ENCODE measurements at regions not wholly inside any gene's neighbourhood (a gene's known extent, or its start where the extent isn't known, plus 50 kb on each side); places are given as distances from the start of the nearest gene placed in this dataset.

DNA sequence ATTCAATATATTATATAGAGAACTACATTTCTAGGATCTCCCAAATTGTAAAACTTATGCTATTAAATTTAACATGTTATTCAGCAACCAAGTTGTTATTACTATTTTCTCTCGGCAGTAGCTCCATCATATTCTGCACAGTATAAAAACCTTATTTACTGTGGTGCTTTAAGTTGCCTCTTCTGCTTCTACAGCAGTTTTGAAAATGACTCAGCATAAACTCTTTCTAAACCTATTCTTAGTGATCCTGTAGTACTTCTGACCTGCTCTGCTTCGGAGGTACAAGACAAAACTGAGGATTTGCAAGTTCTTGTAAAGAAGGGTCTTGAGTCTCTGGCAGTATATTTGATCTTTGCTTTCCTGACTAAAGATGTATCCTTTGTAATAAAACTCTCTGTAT lies 567.2 kb downstream of the TMX3 start:
- H3K4me3 ChIP-seq (ENCODE audit: low read depth, low read length), result no peak overlapping the region
- FAIRE-seq (no peak), DNase-seq (ENCODE audit: low read depth) (peak; percentile 20)
- no peaks in the 10 kb centered on the region for H3K36me3 ChIP-seq (ENCODE audit: control insufficient read depth, insufficient read depth, low read length)
- TF ChIP-seq, protein P1, sequence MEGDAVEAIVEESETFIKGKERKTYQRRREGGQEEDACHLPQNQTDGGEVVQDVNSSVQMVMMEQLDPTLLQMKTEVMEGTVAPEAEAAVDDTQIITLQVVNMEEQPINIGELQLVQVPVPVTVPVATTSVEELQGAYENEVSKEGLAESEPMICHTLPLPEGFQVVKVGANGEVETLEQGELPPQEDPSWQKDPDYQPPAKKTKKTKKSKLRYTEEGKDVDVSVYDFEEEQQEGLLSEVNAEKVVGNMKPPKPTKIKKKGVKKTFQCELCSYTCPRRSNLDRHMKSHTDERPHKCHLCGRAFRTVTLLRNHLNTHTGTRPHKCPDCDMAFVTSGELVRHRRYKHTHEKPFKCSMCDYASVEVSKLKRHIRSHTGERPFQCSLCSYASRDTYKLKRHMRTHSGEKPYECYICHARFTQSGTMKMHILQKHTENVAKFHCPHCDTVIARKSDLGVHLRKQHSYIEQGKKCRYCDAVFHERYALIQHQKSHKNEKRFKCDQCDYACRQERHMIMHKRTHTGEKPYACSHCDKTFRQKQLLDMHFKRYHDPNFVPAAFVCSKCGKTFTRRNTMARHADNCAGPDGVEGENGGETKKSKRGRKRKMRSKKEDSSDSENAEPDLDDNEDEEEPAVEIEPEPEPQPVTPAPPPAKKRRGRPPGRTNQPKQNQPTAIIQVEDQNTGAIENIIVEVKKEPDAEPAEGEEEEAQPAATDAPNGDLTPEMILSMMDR (IDR thresholded peaks at IDR 0.05; ENCODE audit: insufficient read depth, low read length, severe bottlenecking), result no peak
- H3K27me3 ChIP-seq (ENCODE audit: control insufficient read depth, insufficient read depth, low read length), result no peaks in the 10 kb centered on the region

DNA sequence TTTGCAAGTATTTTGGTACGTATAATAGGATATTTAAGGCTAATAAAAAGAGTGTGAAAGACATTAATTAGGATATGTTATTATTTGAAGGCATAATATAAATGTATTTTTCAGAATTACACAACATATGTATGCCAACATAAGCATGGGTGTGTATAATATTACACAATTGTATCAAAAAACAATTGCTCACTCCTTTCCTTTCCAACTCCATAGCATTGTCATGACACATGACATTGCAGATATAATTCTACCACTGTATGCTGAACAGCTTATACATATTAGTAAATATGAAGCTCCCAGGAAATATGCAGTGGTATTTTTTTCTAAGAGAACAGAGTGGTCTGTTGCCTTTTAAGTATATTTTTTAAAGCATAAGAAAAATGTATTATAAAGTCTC lies 593.1 kb downstream of the TMX3 start:
- TF ChIP-seq, protein P1 (IDR thresholded peaks at IDR 0.05; ENCODE audit: insufficient read depth, low read length, severe bottlenecking), result no peak
- Histone ChIP-seq H3K4me3 (ENCODE audit: low read depth, low read length) (no peak overlapping the region), H3K36me3 (ENCODE audit: control insufficient read depth, insufficient read depth, low read length) (no peaks in the 10 kb centered on the region), H3K27me3 (ENCODE audit: control insufficient read depth, insufficient read depth, low read length) (no peaks in the 10 kb centered on the region)
- FAIRE-seq, result no peak
- DNase-seq (ENCODE audit: low read depth), result peak; percentile 79

DNA sequence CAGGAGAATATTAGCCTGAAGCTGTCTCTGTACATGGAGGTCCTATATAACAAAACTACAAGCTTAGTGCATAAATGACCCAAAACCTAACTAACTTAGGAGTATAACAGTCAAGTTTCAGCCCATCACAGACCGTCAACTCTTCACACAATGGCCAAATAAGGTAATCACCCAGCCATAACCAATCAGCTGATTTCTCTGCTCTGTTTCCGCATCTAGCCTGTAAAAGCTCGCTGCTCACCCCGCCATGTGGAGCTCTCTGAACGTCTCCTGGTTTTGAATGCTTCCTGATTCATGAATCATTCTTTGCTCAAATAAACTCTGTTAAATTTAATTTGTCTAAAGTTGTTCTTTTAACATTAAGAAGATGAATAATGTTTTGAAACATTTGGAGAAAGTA lies 593.6 kb downstream of the TMX3 start:
- no peak overlapping the region for H3K4me3 ChIP-seq (ENCODE audit: low read depth, low read length)
- H3K36me3 ChIP-seq (ENCODE audit: control insufficient read depth, insufficient read depth, low read length), result no peaks in the 10 kb centered on the region
- TF ChIP-seq, protein P1 (IDR thresholded peaks at IDR 0.05; ENCODE audit: insufficient read depth, low read length, severe bottlenecking), result no peak
- FAIRE-seq, result no peak
- DNase-seq (ENCODE audit: low read depth), result peak; percentile 8
- H3K27me3 ChIP-seq (ENCODE audit: control insufficient read depth, insufficient read depth, low read length), result no peaks in the 10 kb centered on the region

DNA sequence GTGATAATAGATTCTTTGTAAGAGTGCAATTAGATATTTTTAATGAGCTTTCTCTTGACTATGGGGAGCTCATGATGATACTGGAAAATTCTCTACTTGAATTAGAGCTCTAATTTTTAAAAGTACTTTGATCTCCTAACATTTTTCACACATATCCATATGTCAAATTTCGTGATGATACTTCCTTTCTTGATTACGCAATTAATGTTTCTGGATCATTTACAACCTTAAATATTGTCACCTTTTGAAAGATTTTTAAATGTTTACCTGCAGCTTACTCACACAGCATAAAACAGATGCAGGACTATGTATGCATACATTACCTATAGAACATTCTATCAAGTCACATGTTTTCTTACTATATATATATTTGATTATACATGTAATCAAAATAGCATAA lies 598.5 kb upstream of the DSEL start:
- FAIRE-seq, result no peak
- H3K27me3 ChIP-seq (ENCODE audit: control insufficient read depth, insufficient read depth, low read length), result no peaks in the 10 kb centered on the region
- DNase-seq (ENCODE audit: low read depth), result no peak
- TF ChIP-seq, protein P1 (IDR thresholded peaks at IDR 0.05; ENCODE audit: insufficient read depth, low read length, severe bottlenecking), result no peak
- no peaks in the 10 kb centered on the region for H3K36me3 ChIP-seq (ENCODE audit: control insufficient read depth, insufficient read depth, low read length)
- H3K4me3 ChIP-seq (ENCODE audit: low read depth, low read length), result no peak overlapping the region

DNA sequence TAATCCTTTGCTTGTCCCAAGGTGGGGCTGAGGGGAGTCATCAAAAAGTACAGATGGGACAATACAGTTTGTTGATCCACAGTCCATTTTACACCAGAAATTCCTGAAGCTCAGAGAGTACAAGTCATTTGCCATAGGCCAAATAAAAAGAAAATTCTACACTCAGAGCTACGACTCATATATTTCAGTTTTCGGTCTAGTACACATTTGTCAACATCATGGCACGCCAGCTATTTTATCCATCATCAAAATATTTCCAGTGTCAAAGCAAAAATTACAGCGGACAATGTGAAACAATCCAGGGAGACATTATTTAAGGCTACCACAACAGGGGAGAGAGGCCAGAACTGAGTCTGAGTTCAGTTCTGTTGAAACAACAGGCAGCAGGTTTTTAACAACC lies 587.5 kb upstream of the DSEL start:
- DNase-seq (ENCODE audit: low read depth), result no peak
- H3K36me3 ChIP-seq (ENCODE audit: control insufficient read depth, insufficient read depth, low read length), result no peaks in the 10 kb centered on the region
- H3K27me3 ChIP-seq (ENCODE audit: control insufficient read depth, insufficient read depth, low read length), result no peaks in the 10 kb centered on the region
- no peak overlapping the region for H3K4me3 ChIP-seq (ENCODE audit: low read depth, low read length)
- FAIRE-seq, result no peak
- TF ChIP-seq, protein P1 (IDR thresholded peaks at IDR 0.05; ENCODE audit: insufficient read depth, low read length, severe bottlenecking), result no peak

DNA sequence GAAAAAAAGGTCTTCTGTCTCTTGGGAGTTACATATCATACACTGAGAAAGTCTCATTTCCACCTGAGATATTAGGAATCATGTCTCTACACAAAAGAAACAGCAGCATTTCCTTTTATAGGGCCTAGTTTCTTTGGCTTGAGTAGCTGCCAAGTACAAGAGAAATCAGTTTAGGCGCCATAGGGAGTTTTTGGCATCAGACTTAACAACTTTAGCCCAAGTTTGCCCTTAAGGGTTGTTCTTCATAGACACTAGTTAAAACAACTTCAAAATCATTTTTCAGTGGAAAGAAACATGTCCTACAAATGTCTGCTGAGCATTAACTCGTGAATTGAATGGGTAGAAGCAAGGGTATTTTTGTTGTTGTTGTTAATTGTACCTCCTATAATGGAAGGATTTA lies 587.0 kb upstream of the DSEL start:
- Histone ChIP-seq H3K36me3 (ENCODE audit: control insufficient read depth, insufficient read depth, low read length) (no peaks in the 10 kb centered on the region), H3K27me3 (ENCODE audit: control insufficient read depth, insufficient read depth, low read length) (no peaks in the 10 kb centered on the region), H3K4me3 (ENCODE audit: low read depth, low read length) (no peak overlapping the region)
- FAIRE-seq (no peak), DNase-seq (ENCODE audit: low read depth) (no peak)
- TF ChIP-seq, protein P1 (IDR thresholded peaks at IDR 0.05; ENCODE audit: insufficient read depth, low read length, severe bottlenecking), result no peak
